IMR-90 (cell line): ENCODE measurements at regions not wholly inside any gene's neighbourhood (a gene's known extent, or its start where the extent isn't known, plus 50 kb on each side); places are given as distances from the start of the nearest gene placed in this dataset.

Source experiments
- ATAC-seq: fragments of 200-7000 bp; cut with Tn5 transposase; 2 replicates; pipeline ENCODE4 v1.9.1; 2020; ENCODE audit warnings: low read depth, mild to moderate bottlenecking, moderate library complexity
- BruUV-seq: library from RNA; stranded (reverse); fragments of 400-500 nt; replicated peaks from 2 replicates; lab custom pipeline; 2021; lab: Mats Ljungman, UMichigan
- CTCF ChIA-PET: fragments of 300-600 bp; formaldehyde crosslinking; extraction: SDS; loops from one replicate; lab custom pipeline; 2021; ENCODE audit warnings: antibody characterized with exemption; lab: Yijun Ruan, JAX
- POLR2A ChIA-PET: fragments of 300-600 bp; sonication (Branson Sonifier 250); formaldehyde crosslinking; loops from one replicate; lab custom pipeline; 2022; ENCODE audit warnings: antibody characterized with exemption; ENCODE audit not compliant: unreplicated experiment; lab: Charles Lee
- DNase-seq: peaks from one replicate; pipeline ENCODE4 v3.0.0; 2013
- H2AFZ ChIP-seq: replicated peaks from 2 replicates; pipeline ENCODE3; 2013; ENCODE audit warnings: low read length, mild to moderate bottlenecking; ENCODE audit not compliant: poor library complexity
- H2AK5ac ChIP-seq: 2 replicates; pipeline ENCODE4 v1.6.1; 2013; ENCODE audit warnings: low read depth, low read length, inconsistent platforms
- H2AK9ac ChIP-seq: replicated peaks from 2 replicates; pipeline ENCODE3; 2013; ENCODE audit warnings: mild to moderate bottlenecking, low read depth, low read length, moderate library complexity; ENCODE audit not compliant: poor library complexity
- H2BK120ac ChIP-seq: 2 replicates; pipeline ENCODE4 v1.6.1; 2013; ENCODE audit warnings: low read depth, low read length, inconsistent platforms
- H2BK15ac ChIP-seq: 3 replicates; pipeline ENCODE4 v1.6.1; 2013; ENCODE audit warnings: low read depth, low read length, inconsistent platforms
- H2BK20ac ChIP-seq: 2 replicates; pipeline ENCODE4 v1.6.1; 2013; ENCODE audit warnings: low read depth, mild to moderate bottlenecking, inconsistent platforms, low read length, moderate library complexity
- H2BK5ac ChIP-seq: 2 replicates; pipeline ENCODE4 v1.6.1; 2013; ENCODE audit warnings: mild to moderate bottlenecking, low read depth, low read length, inconsistent platforms; ENCODE audit not compliant: poor library complexity, severe bottlenecking
- H3K14ac ChIP-seq: replicated peaks from 2 replicates; pipeline ENCODE4 v1.6.1; 2013; ENCODE audit warnings: low read depth, low read length, inconsistent platforms
- H3K18ac ChIP-seq: 2 replicates; pipeline ENCODE4 v1.6.1; 2013; ENCODE audit warnings: low read depth, low read length, control low read depth
- H3K23ac ChIP-seq: 2 replicates; pipeline ENCODE4 v1.6.1; 2013; ENCODE audit warnings: low read depth, low read length, inconsistent platforms
- H3K27ac ChIP-seq: 2 replicates; pipeline ENCODE4 v1.5.1; 2013; ENCODE audit warnings: mild to moderate bottlenecking, control low read depth, low read length; ENCODE audit not compliant: insufficient read depth
- H3K27me3 ChIP-seq: 2 replicates; pipeline ENCODE4 v1.6.1; 2013; ENCODE audit warnings: low read length; ENCODE audit not compliant: control insufficient read depth, insufficient read depth
- H3K36me3 ChIP-seq: 2 replicates; pipeline ENCODE4 v1.6.1; 2013; ENCODE audit warnings: low read length, mixed read lengths; ENCODE audit not compliant: control insufficient read depth, insufficient read depth
- H3K4ac ChIP-seq: 2 replicates; pipeline ENCODE4 v1.6.1; 2013; ENCODE audit warnings: low read depth, low read length, inconsistent platforms
- H3K4me1 ChIP-seq: 2 replicates; pipeline ENCODE4 v1.6.1; 2013; ENCODE audit warnings: low read length, mixed read lengths; ENCODE audit not compliant: control insufficient read depth, insufficient read depth
- H3K4me2 ChIP-seq: 2 replicates; pipeline ENCODE4 v1.6.1; 2013; ENCODE audit warnings: low read depth, mild to moderate bottlenecking, control low read depth, low read length, moderate library complexity
- H3K4me3 ChIP-seq: 2 replicates; pipeline ENCODE4 v1.5.1; 2013; ENCODE audit warnings: low read depth, mild to moderate bottlenecking, control low read depth, low read length, moderate library complexity; ENCODE audit not compliant: insufficient read depth
- H3K56ac ChIP-seq: 2 replicates; pipeline ENCODE4 v1.6.1; 2013; ENCODE audit warnings: low read length, inconsistent platforms; ENCODE audit not compliant: insufficient read depth; ENCODE audit errors: extremely low read depth
- H3K79me1 ChIP-seq, 2 experiments: 2 replicates each; pipeline ENCODE4 v1.6.1; 2013; ENCODE audit warnings: low read length in 2 of 2, inconsistent platforms in 1 of 2, low read depth in 1 of 2
- H3K9ac ChIP-seq: 2 replicates; pipeline ENCODE4 v1.6.1; 2013; ENCODE audit warnings: low read depth, low read length, control low read depth
- H3K9me1 ChIP-seq: 2 replicates; pipeline ENCODE4 v1.6.1; 2013; ENCODE audit warnings: low read length, inconsistent platforms; ENCODE audit not compliant: insufficient read depth
- H3K9me3 ChIP-seq: 2 replicates; pipeline ENCODE4 v1.6.1; 2013; ENCODE audit warnings: low read length; ENCODE audit not compliant: control insufficient read depth, insufficient read depth
- H4K20me1 ChIP-seq: 2 replicates; pipeline ENCODE4 v1.6.1; 2013; ENCODE audit warnings: low read length, inconsistent platforms; ENCODE audit not compliant: insufficient read depth
- H4K5ac ChIP-seq: 2 replicates; pipeline ENCODE4 v1.6.1; 2013; ENCODE audit warnings: mild to moderate bottlenecking, low read depth, low read length, control low read depth
- H4K8ac ChIP-seq, 2 experiments: 2 replicates each; pipeline ENCODE4 v1.6.1; 2013; ENCODE audit warnings: low read depth in 2 of 2, low read length in 2 of 2, control low read depth in 1 of 2, inconsistent platforms in 1 of 2
- H4K91ac ChIP-seq: 2 replicates; pipeline ENCODE4 v1.6.1; 2013; ENCODE audit warnings: low read depth, low read length, inconsistent platforms; ENCODE audit not compliant: insufficient read depth
- BHLHE40 ChIP-seq: fragments of 150-350 bp; IDR thresholded peaks from 2 replicates; pipeline ENCODE4 v1.6.1; 2016; ENCODE audit warnings: mild to moderate bottlenecking, low read depth, low read length
- CHD1 ChIP-seq: IDR thresholded peaks from 2 replicates; pipeline ENCODE4 v1.6.1; 2012; ENCODE audit warnings: low read depth, low read length, improper control_type of control experiment
- FOS ChIP-seq: fragments of 150-350 bp; IDR thresholded peaks from 2 replicates; pipeline ENCODE4 v1.6.1; 2016; ENCODE audit warnings: low read depth, low read length
- MAZ ChIP-seq: IDR thresholded peaks from 2 replicates; pipeline ENCODE4 v1.6.1; 2012; ENCODE audit warnings: low read depth, mild to moderate bottlenecking, low read length, improper control_type of control experiment, moderate library complexity, borderline replicate concordance
- MXI1 ChIP-seq: IDR thresholded peaks from 2 replicates; pipeline ENCODE4 v1.6.1; 2012; ENCODE audit warnings: low read depth, mild to moderate bottlenecking, low read length, moderate library complexity, borderline replicate concordance
- NFE2L2 ChIP-seq: fragments of 150-350 bp; IDR thresholded peaks from 2 replicates; pipeline ENCODE4 v1.6.1; 2016; ENCODE audit warnings: low read depth, mild to moderate bottlenecking, low read length
- RAD21 ChIP-seq: IDR thresholded peaks from 2 replicates; pipeline ENCODE4 v1.6.1; 2012; ENCODE audit warnings: low read length, improper control_type of control experiment
- RCOR1 ChIP-seq: IDR thresholded peaks from 2 replicates; pipeline ENCODE4 v1.6.1; 2012; ENCODE audit warnings: mild to moderate bottlenecking, low read length, improper control_type of control experiment; ENCODE audit not compliant: insufficient replicate concordance
- RFX5 ChIP-seq: IDR thresholded peaks from 2 replicates; pipeline ENCODE4 v1.8.0; 2012; ENCODE audit warnings: low read depth, mild to moderate bottlenecking, low read length, moderate library complexity
- WGBS, 2 experiments: methylation state at CpG; one replicate each; pipeline versions ENCODE4 v1.1.5 to v1.1.7; 2013; ENCODE audit warnings: missing lambda C conversion rate in 2 of 2; ENCODE audit not compliant: insufficient read length in 1 of 2; ENCODE audit errors: extremely low coverage in 2 of 2; 5-methylcytosine and 5-hydroxymethylcytosine counted together
- dilution Hi-C: fragments of 300-500 bp; cut with HindIII; formaldehyde crosslinking; loops from one replicate; pipeline ENCODE4 v1.14.3; 2018; ENCODE audit warnings: low sequenced_read_pairs; ENCODE audit not compliant: unreplicated experiment
- in situ Hi-C: fragments of 300-500 bp; cut with MboI; formaldehyde crosslinking; loops from 3 replicates; pipeline ENCODE4 v1.14.3; 2019; ENCODE audit warnings: low sequenced_read_pairs, inconsistent platforms, mixed read lengths
- intact Hi-C: fragments of 100-400 bp; cut with micrococcal nuclease; formaldehyde crosslinking; loops from 2 replicates; pipeline ENCODE4 v1.10.0; 2022
- TF ChIP-seq, protein P1 (sequence below): conservative IDR thresholded peaks from 2 replicates; pipeline ENCODE4 v1.5.1; 2012; ENCODE audit warnings: mild to moderate bottlenecking, low read depth, low read length, improper control_type of control experiment

- no TSS peak for BruUV-seq
- H3K18ac ChIP-seq, result no peak overlapping the region
- dilution Hi-C loops (no loop called here), in situ Hi-C loops (no loop called here), intact Hi-C loops (no loop called here)
- no CpG with 5 or more reads among the region's 6 CpGs for WGBS, 2 experiments
- H3K4me2 ChIP-seq, result no peak overlapping the region
- H4K8ac ChIP-seq, result no peak overlapping the region
- no peak overlapping the region for H2AK9ac ChIP-seq
- no peak overlapping the region for H2BK5ac ChIP-seq
- TF ChIP-seq FOS (no peak), RCOR1 (no peak), CHD1 (no peak), BHLHE40 (no peak), NFE2L2 (no peak), RAD21 (no peak), RFX5 (no peak), MXI1 (no peak), MAZ (no peak)
- TF ChIP-seq, protein P1, sequence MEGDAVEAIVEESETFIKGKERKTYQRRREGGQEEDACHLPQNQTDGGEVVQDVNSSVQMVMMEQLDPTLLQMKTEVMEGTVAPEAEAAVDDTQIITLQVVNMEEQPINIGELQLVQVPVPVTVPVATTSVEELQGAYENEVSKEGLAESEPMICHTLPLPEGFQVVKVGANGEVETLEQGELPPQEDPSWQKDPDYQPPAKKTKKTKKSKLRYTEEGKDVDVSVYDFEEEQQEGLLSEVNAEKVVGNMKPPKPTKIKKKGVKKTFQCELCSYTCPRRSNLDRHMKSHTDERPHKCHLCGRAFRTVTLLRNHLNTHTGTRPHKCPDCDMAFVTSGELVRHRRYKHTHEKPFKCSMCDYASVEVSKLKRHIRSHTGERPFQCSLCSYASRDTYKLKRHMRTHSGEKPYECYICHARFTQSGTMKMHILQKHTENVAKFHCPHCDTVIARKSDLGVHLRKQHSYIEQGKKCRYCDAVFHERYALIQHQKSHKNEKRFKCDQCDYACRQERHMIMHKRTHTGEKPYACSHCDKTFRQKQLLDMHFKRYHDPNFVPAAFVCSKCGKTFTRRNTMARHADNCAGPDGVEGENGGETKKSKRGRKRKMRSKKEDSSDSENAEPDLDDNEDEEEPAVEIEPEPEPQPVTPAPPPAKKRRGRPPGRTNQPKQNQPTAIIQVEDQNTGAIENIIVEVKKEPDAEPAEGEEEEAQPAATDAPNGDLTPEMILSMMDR, result no peak
- no peak overlapping the region for H2AK5ac ChIP-seq
- no peak overlapping the region for H2AFZ ChIP-seq
- H3K4me3 ChIP-seq, result no peak overlapping the region
- DNase-seq (no peak), ATAC-seq (no peak)
- no peak overlapping the region for H3K56ac ChIP-seq
- no peak overlapping the region for H2BK20ac ChIP-seq
- ChIA-PET POLR2A (no interaction called here), CTCF (no interaction called here)
- no peak overlapping the region for H3K14ac ChIP-seq
- H4K20me1 ChIP-seq, result no peaks in the 10 kb centered on the region
- H3K79me1 ChIP-seq, result no peaks in the 10 kb centered on the region
- H3K9ac ChIP-seq, result no peak overlapping the region
- H3K4ac ChIP-seq, result no peak overlapping the region
- no peak overlapping the region for H3K23ac ChIP-seq
- no peaks in the 10 kb centered on the region for H3K4me1 ChIP-seq
- H3K27me3 ChIP-seq, result no peaks in the 10 kb centered on the region
- H2BK15ac ChIP-seq, result no peak overlapping the region
- no peaks in the 10 kb centered on the region for H3K36me3 ChIP-seq
- no peak overlapping the region for H3K27ac ChIP-seq
- no peak overlapping the region for H4K91ac ChIP-seq
- no peaks in the 10 kb centered on the region for H3K9me1 ChIP-seq
- peaks cover 29% of the 10 kb centered on the region for H3K9me3 ChIP-seq
- no peak overlapping the region for H2BK120ac ChIP-seq
- no peak overlapping the region for H4K5ac ChIP-seq
Observed at GRCh38 chr17:74012465-74012864, 191.0 kb upstream of the RPL38 start.
